ENCODE measurements at regions not wholly inside any gene's neighbourhood (a gene's known extent, or its start where the extent isn't known, plus 50 kb on each side); places are given as distances from the start of the nearest gene placed in this dataset.

DNA sequence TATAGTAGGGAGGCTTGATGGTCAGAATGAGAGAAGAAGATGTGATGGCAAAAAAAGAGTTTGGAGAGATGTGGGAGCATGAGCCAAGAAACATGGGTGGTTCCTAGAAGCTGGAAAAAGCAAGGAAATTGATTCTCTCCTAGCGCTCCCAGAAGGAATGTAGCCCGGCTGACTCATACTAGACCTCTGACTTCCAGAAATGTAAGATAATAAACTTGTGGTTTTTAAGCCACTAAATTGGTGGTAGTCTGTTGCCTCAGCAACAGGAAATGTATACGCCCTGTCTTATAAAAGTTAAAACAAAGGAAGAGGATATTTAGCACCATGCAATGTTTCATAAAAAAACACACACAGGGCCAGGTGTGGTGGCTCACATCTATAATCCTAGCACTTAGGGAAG, 182.7 kb upstream of the PCDH7 start:
- TF ChIP-seq, protein P1, sequence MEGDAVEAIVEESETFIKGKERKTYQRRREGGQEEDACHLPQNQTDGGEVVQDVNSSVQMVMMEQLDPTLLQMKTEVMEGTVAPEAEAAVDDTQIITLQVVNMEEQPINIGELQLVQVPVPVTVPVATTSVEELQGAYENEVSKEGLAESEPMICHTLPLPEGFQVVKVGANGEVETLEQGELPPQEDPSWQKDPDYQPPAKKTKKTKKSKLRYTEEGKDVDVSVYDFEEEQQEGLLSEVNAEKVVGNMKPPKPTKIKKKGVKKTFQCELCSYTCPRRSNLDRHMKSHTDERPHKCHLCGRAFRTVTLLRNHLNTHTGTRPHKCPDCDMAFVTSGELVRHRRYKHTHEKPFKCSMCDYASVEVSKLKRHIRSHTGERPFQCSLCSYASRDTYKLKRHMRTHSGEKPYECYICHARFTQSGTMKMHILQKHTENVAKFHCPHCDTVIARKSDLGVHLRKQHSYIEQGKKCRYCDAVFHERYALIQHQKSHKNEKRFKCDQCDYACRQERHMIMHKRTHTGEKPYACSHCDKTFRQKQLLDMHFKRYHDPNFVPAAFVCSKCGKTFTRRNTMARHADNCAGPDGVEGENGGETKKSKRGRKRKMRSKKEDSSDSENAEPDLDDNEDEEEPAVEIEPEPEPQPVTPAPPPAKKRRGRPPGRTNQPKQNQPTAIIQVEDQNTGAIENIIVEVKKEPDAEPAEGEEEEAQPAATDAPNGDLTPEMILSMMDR (tag by site-specific recombination; IDR thresholded peaks at IDR 0.05): no peak
- TF ChIP-seq ZNF292 (tag by site-specific recombination; IDR thresholded peaks at IDR 0.05; ENCODE audit: borderline replicate concordance, low read depth): no peak
- no peak for TF ChIP-seq ZNF174 (tag by site-specific recombination; IDR thresholded peaks at IDR 0.05)
- TF ChIP-seq, protein P2, sequence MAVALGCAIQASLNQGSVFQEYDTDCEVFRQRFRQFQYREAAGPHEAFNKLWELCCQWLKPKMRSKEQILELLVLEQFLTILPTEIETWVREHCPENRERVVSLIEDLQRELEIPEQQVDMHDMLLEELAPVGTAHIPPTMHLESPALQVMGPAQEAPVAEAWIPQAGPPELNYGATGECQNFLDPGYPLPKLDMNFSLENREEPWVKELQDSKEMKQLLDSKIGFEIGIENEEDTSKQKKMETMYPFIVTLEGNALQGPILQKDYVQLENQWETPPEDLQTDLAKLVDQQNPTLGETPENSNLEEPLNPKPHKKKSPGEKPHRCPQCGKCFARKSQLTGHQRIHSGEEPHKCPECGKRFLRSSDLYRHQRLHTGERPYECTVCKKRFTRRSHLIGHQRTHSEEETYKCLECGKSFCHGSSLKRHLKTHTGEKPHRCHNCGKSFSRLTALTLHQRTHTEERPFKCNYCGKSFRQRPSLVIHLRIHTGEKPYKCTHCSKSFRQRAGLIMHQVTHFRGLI (tag by site-specific recombination; IDR thresholded peaks at IDR 0.05): no peak
- no peak for TF ChIP-seq YY1 (tag by site-specific recombination; IDR thresholded peaks at IDR 0.05)
- TF ChIP-seq ZNF16 (tag by site-specific recombination; IDR thresholded peaks at IDR 0.05; ENCODE audit: low read depth): no peak
- TF ChIP-seq OSR2 (tag by site-specific recombination; IDR thresholded peaks at IDR 0.05): no peak
- TF ChIP-seq ZNF48 (tag by site-specific recombination; IDR thresholded peaks at IDR 0.05): no peak
- TF ChIP-seq ATF2 (tag by site-specific recombination; IDR thresholded peaks at IDR 0.05; ENCODE audit: low read depth): no peak
- no peak for TF ChIP-seq ZNF433 (tag by site-specific recombination; IDR thresholded peaks at IDR 0.05; ENCODE audit: low read depth)
- TF ChIP-seq ZNF133 (tag by site-specific recombination; IDR thresholded peaks at IDR 0.05): no peak
- TF ChIP-seq, protein P3, sequence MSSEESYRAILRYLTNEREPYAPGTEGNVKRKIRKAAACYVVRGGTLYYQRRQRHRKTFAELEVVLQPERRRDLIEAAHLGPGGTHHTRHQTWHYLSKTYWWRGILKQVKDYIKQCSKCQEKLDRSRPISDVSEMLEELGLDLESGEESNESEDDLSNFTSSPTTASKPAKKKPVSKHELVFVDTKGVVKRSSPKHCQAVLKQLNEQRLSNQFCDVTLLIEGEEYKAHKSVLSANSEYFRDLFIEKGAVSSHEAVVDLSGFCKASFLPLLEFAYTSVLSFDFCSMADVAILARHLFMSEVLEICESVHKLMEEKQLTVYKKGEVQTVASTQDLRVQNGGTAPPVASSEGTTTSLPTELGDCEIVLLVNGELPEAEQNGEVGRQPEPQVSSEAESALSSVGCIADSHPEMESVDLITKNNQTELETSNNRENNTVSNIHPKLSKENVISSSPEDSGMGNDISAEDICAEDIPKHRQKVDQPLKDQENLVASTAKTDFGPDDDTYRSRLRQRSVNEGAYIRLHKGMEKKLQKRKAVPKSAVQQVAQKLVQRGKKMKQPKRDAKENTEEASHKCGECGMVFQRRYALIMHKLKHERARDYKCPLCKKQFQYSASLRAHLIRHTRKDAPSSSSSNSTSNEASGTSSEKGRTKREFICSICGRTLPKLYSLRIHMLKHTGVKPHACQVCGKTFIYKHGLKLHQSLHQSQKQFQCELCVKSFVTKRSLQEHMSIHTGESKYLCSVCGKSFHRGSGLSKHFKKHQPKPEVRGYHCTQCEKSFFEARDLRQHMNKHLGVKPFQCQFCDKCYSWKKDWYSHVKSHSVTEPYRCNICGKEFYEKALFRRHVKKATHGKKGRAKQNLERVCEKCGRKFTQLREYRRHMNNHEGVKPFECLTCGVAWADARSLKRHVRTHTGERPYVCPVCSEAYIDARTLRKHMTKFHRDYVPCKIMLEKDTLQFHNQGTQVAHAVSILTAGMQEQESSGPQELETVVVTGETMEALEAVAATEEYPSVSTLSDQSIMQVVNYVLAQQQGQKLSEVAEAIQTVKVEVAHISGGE (tag by site-specific recombination; conservative IDR thresholded peaks at IDR 0.05; ENCODE audit: low read depth): no peak
